ENCODE measurements at regions not wholly inside any gene's neighbourhood (a gene's known extent, or its start where the extent isn't known, plus 50 kb on each side); places are given as distances from the start of the nearest gene placed in this dataset.

GRCh38 chr2:182477774-182478173 lies 50.9 kb upstream of the PDE1A start:
- Histone ChIP-seq H3K27me3 (ENCODE audit: insufficient read depth) (no peaks in the 10 kb centered on the region), H4K20me1 (replicated peaks; ENCODE audit: insufficient read depth) (no peaks in the 10 kb centered on the region), H3K4me1 (ENCODE audit: insufficient read depth) (no peaks in the 10 kb centered on the region), H3K9me2 (ENCODE audit: insufficient read depth) (no peaks in the 10 kb centered on the region), H2AFZ (no peak overlapping the region), H3K4me3 (no peak overlapping the region), H3K27ac (ENCODE audit: low read depth) (no peak overlapping the region), H3K36me3 (ENCODE audit: insufficient read depth) (0 out of 2 replicates have a peak, but pooled peaks cover 3% of the 10 kb centered on the region), H3F3A (replicated peaks; ENCODE audit: low read depth) (no peaks in the 10 kb centered on the region), H3K4me2 (no peak overlapping the region), H3K79me2 (replicated peaks; ENCODE audit: insufficient read depth) (no peaks in the 10 kb centered on the region)
- H3K36me3 Mint-ChIP-seq (ENCODE audit: low read depth) = peaks cover 4% of the 10 kb centered on the region; the same call in 1 of the 3 replicates
- TF ChIP-seq ZNF114 (CRISPR knock-in tag; IDR thresholded peaks at IDR 0.05) = no peak
- no peak for TF ChIP-seq NANOG (IDR thresholded peaks at IDR 0.05; ENCODE audit: borderline replicate concordance)
- TF ChIP-seq JUNB (IDR thresholded peaks at IDR 0.05; ENCODE audit: unreplicated experiment) = no peak
- no peak for TF ChIP-seq ZNF331 (CRISPR knock-in tag; IDR thresholded peaks at IDR 0.05; ENCODE audit: low read depth)
- TF ChIP-seq CTCF (conservative IDR thresholded peaks at IDR 0.05; ENCODE audit: low read depth in 2 of 2) = no peak
- TF ChIP-seq REST (IDR thresholded peaks at IDR 0.05; ENCODE audit: unreplicated experiment) = no peak
- no peak for TF ChIP-seq CREB1 (CRISPR knock-in tag; IDR thresholded peaks at IDR 0.05; ENCODE audit: low read depth)
- TF ChIP-seq, protein P1, sequence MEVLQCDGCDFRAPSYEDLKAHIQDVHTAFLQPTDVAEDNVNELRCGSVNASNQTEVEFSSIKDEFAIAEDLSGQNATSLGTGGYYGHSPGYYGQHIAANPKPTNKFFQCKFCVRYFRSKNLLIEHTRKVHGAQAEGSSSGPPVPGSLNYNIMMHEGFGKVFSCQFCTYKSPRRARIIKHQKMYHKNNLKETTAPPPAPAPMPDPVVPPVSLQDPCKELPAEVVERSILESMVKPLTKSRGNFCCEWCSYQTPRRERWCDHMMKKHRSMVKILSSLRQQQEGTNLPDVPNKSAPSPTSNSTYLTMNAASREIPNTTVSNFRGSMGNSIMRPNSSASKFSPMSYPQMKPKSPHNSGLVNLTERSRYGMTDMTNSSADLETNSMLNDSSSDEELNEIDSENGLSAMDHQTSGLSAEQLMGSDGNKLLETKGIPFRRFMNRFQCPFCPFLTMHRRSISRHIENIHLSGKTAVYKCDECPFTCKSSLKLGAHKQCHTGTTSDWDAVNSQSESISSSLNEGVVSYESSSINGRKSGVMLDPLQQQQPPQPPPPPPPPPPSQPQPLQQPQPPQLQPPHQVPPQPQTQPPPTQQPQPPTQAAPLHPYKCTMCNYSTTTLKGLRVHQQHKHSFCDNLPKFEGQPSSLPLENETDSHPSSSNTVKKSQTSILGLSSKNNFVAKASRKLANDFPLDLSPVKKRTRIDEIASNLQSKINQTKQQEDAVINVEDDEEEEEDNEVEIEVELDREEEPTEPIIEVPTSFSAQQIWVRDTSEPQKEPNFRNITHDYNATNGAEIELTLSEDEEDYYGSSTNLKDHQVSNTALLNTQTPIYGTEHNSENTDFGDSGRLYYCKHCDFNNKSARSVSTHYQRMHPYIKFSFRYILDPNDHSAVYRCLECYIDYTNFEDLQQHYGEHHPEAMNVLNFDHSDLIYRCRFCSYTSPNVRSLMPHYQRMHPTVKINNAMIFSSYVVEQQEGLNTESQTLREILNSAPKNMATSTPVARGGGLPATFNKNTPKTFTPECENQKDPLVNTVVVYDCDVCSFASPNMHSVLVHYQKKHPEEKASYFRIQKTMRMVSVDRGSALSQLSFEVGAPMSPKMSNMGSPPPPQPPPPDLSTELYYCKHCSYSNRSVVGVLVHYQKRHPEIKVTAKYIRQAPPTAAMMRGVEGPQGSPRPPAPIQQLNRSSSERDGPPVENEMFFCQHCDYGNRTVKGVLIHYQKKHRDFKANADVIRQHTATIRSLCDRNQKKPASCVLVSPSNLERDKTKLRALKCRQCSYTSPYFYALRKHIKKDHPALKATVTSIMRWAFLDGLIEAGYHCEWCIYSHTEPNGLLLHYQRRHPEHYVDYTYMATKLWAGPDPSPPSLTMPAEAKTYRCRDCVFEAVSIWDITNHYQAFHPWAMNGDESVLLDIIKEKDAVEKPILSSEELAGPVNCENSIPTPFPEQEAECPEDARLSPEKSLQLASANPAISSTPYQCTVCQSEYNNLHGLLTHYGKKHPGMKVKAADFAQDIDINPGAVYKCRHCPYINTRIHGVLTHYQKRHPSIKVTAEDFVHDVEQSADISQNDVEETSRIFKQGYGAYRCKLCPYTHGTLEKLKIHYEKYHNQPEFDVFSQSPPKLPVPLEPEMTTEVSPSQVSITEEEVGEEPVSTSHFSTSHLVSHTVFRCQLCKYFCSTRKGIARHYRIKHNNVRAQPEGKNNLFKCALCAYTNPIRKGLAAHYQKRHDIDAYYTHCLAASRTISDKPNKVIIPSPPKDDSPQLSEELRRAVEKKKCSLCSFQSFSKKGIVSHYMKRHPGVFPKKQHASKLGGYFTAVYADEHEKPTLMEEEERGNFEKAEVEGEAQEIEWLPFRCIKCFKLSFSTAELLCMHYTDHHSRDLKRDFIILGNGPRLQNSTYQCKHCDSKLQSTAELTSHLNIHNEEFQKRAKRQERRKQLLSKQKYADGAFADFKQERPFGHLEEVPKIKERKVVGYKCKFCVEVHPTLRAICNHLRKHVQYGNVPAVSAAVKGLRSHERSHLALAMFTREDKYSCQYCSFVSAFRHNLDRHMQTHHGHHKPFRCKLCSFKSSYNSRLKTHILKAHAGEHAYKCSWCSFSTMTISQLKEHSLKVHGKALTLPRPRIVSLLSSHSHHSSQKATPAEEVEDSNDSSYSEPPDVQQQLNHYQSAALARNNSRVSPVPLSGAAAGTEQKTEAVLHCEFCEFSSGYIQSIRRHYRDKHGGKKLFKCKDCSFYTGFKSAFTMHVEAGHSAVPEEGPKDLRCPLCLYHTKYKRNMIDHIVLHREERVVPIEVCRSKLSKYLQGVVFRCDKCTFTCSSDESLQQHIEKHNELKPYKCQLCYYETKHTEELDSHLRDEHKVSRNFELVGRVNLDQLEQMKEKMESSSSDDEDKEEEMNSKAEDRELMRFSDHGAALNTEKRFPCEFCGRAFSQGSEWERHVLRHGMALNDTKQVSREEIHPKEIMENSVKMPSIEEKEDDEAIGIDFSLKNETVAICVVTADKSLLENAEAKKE (CRISPR knock-in tag; IDR thresholded peaks at IDR 0.05) = no peak
- TF ChIP-seq EZH2phosphoT487 (IDR thresholded peaks at IDR 0.05; ENCODE audit: unreplicated experiment) = no peak
- TF ChIP-seq POLR2AphosphoS5 (IDR thresholded peaks at IDR 0.05; ENCODE audit: low read depth) = no peak
- H3K4me1 Mint-ChIP-seq = peaks cover 6% of the 10 kb centered on the region; the same call in 2 of the 3 replicates
- H3K4me3 Mint-ChIP-seq = no peak overlapping the region
- ATAC-seq = peak; percentile 28; the same call in 1 of the 3 replicates
- no peaks in the 10 kb centered on the region for H3K27me3 Mint-ChIP-seq (ENCODE audit: insufficient read depth, low read depth, poor library complexity)
- DNase-seq (ENCODE audit: low spot score) = peak; percentile 37
- H3K9me3 Mint-ChIP-seq = peaks cover 7% of the 10 kb centered on the region; the same call in 2 of the 3 replicates
- H3K27ac Mint-ChIP-seq = peak overlapping the region; percentile 36; the same call in 1 of the 2 replicates
